Left ventricle myocardium inferior (tissue), 1 donor: ENCODE measurements at regions not wholly inside any gene's neighbourhood (a gene's known extent, or its start where the extent isn't known, plus 50 kb on each side); places are given as distances from the start of the nearest gene placed in this dataset.

Experiments used
- DNase-seq: peaks from one replicate; pipeline ENCODE4 v3.0.0-alpha.2; 2020
- H3K27ac ChIP-seq: fragments of 200-600 bp; replicated peaks from 2 replicates; pipeline ENCODE4 v1.8.0; 2021
- H3K27me3 ChIP-seq: fragments of 200-600 bp; 2 replicates; pipeline ENCODE4 v1.8.0; 2021; ENCODE audit warnings: low read depth
- H3K36me3 ChIP-seq: fragments of 200-600 bp; 2 replicates; pipeline ENCODE4 v1.8.0; 2021
- H3K4me1 ChIP-seq: fragments of 200-600 bp; 2 replicates; pipeline ENCODE4 v1.8.0; 2021
- H3K4me3 ChIP-seq: fragments of 200-600 bp; 2 replicates; pipeline ENCODE4 v1.8.0; 2021; ENCODE audit warnings: mild to moderate bottlenecking, moderate library complexity
- H3K9me3 ChIP-seq: fragments of 200-600 bp; replicated peaks from 2 replicates; pipeline ENCODE4 v1.8.0; 2021
- CTCF ChIP-seq: fragments of 200-600 bp; IDR thresholded peaks from 2 replicates; pipeline ENCODE4 v1.8.0; 2021; ENCODE audit warnings: antibody characterized with exemption, mild to moderate bottlenecking, borderline replicate concordance
- intact Hi-C: fragments of 100-400 bp; cut with micrococcal nuclease; formaldehyde crosslinking; loops from one replicate; pipeline ENCODE4 v1.11.0; 2022
- donor health status: DM: no; HTN: yes; CAD: no; lungs with severe emphysema.

GRCh38 chr2:217687771-217688170, 315.0 kb downstream of the TNS1 start:
- no peak for DNase-seq
- H3K27ac ChIP-seq = peak overlapping the region; percentile 5
- H3K36me3 ChIP-seq = no peaks in the 10 kb centered on the region
- H3K27me3 ChIP-seq = no peaks in the 10 kb centered on the region
- H3K4me1 ChIP-seq = no peaks in the 10 kb centered on the region
- intact Hi-C loops = no loop called here
- no peaks in the 10 kb centered on the region for H3K9me3 ChIP-seq
- TF ChIP-seq CTCF = no peak
- H3K4me3 ChIP-seq = no peak overlapping the region

- intact Hi-C loops = no loop called here
- peak; percentile 42 for DNase-seq
- H3K4me3 ChIP-seq = no peak overlapping the region
- no peaks in the 10 kb centered on the region for H3K36me3 ChIP-seq
- H3K4me1 ChIP-seq = no peaks in the 10 kb centered on the region
- no peak for TF ChIP-seq CTCF
- H3K27ac ChIP-seq = no peak overlapping the region
- H3K9me3 ChIP-seq = no peaks in the 10 kb centered on the region
- no peaks in the 10 kb centered on the region for H3K27me3 ChIP-seq
These were observed 317.6 kb downstream of the TNS1 start for GRCh38 chr2:217685255-217685605.

GRCh38 chr2:217684431-217685254, 318.2 kb downstream of the TNS1 start:
- Histone ChIP-seq H3K4me1 (no peaks in the 10 kb centered on the region), H3K4me3 (no peak overlapping the region), H3K27ac (no peak overlapping the region), H3K27me3 (no peaks in the 10 kb centered on the region), H3K9me3 (no peaks in the 10 kb centered on the region), H3K36me3 (no peaks in the 10 kb centered on the region)
- intact Hi-C loops = no loop called here
- DNase-seq = no peak
- TF ChIP-seq CTCF = no peak

GRCh38 chr2:217683106-217683870, 319.5 kb downstream of the TNS1 start:
- Histone ChIP-seq H3K4me3 (no peak overlapping the region), H3K9me3 (no peaks in the 10 kb centered on the region), H3K27ac (no peak overlapping the region), H3K27me3 (no peaks in the 10 kb centered on the region), H3K4me1 (no peaks in the 10 kb centered on the region), H3K36me3 (no peaks in the 10 kb centered on the region)
- intact Hi-C loops = no loop called here
- no peak for DNase-seq
- TF ChIP-seq CTCF = no peak

DNA sequence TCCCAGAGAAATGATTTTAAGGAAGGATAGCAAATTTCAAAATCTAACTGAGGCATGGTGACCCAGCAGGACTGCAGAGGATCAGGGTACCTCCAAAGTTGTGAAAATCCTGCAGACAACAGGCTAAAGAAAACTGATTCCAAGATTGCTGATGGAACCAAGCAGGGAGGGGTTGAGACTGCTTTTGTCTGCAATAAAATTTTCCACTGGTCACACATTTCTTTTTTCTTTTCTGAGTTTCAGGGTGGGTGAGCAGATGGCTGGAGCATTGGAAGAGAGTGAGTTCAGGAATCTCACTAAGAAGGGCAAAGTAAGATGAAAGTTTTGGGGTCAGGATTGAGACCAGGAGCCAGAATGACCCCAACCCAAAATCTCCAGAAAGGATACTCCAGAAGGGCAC, 321.0 kb downstream of the TNS1 start:
- Histone ChIP-seq H3K36me3 (no peaks in the 10 kb centered on the region), H3K4me3 (no peak overlapping the region), H3K27me3 (no peaks in the 10 kb centered on the region), H3K27ac (no peak overlapping the region), H3K9me3 (no peaks in the 10 kb centered on the region), H3K4me1 (no peaks in the 10 kb centered on the region)
- TF ChIP-seq CTCF = no peak
- intact Hi-C loops = no loop called here
- DNase-seq = no peak
